NCI-H128 (cell line): ENCODE measurements at regions not wholly inside any gene's neighbourhood (a gene's known extent, or its start where the extent isn't known, plus 50 kb on each side); places are given as distances from the start of the nearest gene placed in this dataset.
"Not testable (repeated sequence)": the region's sequence is repeated elsewhere in the genome, so short reads cannot be mapped to it uniquely, and the experiment has no call there.

Experiments
- DNase-seq: peaks from one replicate; lab custom pipeline; 2025; ENCODE audit not compliant: unreplicated experiment; lab: John Stamatoyannopoulos, UW

DNA sequence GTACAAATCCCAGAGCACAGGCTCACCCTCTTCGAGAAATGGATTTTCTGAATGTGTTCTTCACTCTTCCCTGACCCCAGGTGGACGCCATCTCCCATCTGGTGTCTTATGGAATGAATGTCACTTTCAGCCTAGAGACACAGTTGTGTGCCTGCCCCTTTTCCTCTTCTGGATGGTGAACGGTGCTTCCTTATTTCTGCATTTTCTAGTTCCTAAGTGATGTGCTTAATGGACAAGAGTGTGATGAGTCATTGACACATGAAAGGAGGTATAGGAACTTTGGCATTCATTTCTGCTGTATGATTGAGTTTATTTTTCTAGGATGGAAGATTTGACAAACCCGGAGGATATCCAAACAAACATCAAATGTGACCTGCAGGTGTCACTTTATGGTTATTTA lies 114.9 kb upstream of the PTPN20 start:
- not testable (repeated sequence) for DNase-seq

- not testable (repeated sequence) for DNase-seq
Measured at GRCh38 chr10:46802010-46802409, 109.2 kb upstream of the PTPN20 start.

DNA sequence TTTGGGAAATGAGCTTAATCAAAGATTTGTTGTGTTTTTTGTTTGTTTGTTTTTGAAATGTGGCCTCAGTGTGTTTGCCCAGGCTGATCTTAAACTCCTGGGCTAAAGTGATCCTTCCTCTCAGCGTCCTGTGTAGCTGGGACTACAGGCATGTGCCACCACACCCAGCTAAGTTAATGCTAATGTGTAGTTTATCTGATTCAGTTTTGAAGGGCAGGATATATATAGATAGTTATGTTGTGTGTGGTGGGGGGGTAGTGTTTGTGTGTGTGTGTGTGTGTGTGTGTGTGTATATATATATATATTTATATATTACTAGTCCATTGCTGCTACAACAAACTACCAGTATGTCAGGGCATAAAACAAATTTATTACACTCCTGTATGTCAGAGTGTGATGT lies 108.1 kb upstream of the PTPN20 start:
- not testable (repeated sequence) for DNase-seq

- DNase-seq = not testable (repeated sequence)
Measured at GRCh38 chr10:46810222-46810621, 101.0 kb upstream of the PTPN20 start.

- not testable (repeated sequence) for DNase-seq
Measured at GRCh38 chr10:46816126-46816525, 95.1 kb upstream of the PTPN20 start.

GRCh38 chr10:46840393-46841050 lies 70.7 kb upstream of the PTPN20 start:
- DNase-seq = not testable (repeated sequence)

DNA sequence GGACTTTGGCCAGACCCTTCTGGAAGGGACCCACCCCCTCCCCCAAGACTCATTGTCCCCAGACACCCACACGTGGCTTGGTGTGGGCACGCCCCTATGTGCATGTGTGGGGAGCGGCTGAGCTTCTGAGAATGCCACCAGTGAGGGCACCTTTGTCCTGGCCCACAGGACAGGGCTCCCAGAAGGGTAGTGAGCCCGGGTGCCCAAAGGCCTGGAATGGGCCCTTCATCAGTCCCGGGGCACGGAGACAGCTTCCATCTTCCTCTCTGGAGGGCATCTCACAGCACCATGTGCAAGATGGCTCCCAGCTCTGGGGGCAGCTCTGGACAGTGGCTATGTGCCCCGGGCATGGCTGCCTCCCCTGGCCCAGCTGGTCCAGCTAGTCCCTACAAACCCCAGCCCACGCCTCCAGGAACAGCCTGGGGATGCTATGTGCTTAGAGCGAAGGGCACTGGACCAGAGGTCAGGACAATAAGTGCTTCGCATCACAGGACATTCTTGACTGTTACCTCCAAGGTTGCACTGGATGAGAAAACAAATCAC lies 70.1 kb upstream of the PTPN20 start:
- not testable (repeated sequence) for DNase-seq

DNA sequence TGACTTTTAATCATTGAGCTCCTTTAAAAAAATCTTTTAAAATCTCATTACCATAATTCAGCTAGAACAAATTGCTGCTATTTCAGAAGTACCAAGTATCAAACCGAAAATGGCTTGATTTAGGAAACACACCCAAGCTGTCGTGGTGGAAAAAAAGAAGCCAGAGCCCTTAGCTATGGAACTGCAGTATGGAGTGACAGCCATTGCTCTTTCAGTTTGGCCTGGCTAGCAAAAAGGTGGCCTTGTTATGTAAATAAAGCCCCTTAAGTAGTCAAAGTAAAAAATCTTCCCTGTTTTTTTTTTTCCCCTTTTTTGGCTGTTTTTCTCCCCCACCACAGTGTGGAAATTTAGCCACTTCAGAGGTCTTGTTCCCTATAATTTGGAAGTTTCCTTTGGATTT lies 66.0 kb upstream of the PTPN20 start:
- DNase-seq = not testable (repeated sequence)

DNA sequence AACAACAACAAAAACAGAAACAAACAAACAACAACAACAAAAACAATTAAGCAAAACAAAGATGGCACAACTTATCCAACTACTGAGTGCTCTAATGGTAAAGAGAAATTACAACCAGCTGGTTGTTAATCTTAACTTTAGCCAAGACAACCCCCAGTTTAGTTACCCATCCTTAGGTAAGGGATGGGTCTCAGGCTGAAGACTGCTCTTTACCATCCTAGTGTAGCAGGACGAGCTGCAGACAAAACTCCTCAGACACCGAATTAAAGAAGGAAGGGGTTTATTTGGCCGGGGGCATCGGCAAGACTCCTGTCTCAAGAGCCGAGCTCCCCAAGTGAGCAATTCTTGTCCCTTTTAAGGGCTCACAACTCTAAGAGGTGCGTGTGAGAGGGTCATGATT lies 65.6 kb upstream of the PTPN20 start:
- DNase-seq = not testable (repeated sequence)

DNA sequence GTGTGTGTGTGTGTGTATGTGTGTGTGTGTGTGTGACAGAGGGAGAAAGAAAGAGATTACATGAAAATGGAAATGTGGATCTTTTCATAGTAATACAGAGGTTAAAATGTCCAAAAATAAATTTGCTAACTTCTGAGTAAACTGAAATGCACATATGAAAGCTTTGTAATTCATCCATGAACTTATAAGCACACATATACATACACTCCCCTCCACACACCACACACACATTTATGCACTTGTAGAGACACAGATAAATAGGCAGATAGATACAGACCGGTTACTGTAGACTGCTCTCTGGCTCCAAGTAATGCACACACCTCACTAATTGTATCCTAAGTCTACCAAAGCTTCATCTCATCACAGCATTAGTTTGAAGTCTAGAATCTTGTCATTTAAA lies 50.5 kb upstream of the PTPN20 start:
- DNase-seq = not testable (repeated sequence)
